ENCODE measurements at regions not wholly inside any gene's neighbourhood (a gene's known extent, or its start where the extent isn't known, plus 50 kb on each side); places are given as distances from the start of the nearest gene placed in this dataset.

GRCh38 chr6:134813146-134813545 lies 136.8 kb downstream of the ALDH8A1 start (continued):
- TF ChIP-seq, protein P1, sequence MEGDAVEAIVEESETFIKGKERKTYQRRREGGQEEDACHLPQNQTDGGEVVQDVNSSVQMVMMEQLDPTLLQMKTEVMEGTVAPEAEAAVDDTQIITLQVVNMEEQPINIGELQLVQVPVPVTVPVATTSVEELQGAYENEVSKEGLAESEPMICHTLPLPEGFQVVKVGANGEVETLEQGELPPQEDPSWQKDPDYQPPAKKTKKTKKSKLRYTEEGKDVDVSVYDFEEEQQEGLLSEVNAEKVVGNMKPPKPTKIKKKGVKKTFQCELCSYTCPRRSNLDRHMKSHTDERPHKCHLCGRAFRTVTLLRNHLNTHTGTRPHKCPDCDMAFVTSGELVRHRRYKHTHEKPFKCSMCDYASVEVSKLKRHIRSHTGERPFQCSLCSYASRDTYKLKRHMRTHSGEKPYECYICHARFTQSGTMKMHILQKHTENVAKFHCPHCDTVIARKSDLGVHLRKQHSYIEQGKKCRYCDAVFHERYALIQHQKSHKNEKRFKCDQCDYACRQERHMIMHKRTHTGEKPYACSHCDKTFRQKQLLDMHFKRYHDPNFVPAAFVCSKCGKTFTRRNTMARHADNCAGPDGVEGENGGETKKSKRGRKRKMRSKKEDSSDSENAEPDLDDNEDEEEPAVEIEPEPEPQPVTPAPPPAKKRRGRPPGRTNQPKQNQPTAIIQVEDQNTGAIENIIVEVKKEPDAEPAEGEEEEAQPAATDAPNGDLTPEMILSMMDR (IDR thresholded peaks at IDR 0.05; ENCODE audit: control extremely low read depth in 1 of 3, insufficient read depth in 1 of 3, low read depth in 1 of 3, low read length in 3 of 3): no peak
- no peak for TF ChIP-seq TAF1 (IDR thresholded peaks at IDR 0.05; ENCODE audit: low read depth, low read length)
- TF ChIP-seq, protein P2, sequence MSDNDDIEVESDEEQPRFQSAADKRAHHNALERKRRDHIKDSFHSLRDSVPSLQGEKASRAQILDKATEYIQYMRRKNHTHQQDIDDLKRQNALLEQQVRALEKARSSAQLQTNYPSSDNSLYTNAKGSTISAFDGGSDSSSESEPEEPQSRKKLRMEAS (IDR thresholded peaks at IDR 0.05): no peak
- no peak for TF ChIP-seq USF2 (IDR thresholded peaks at IDR 0.05; ENCODE audit: low read length)
- TF ChIP-seq CEBPB (IDR thresholded peaks at IDR 0.05; ENCODE audit: low read depth, low read length): no peak
- no peak for TF ChIP-seq SIRT6 (IDR thresholded peaks at IDR 0.05; ENCODE audit: low read length)
- no peak for TF ChIP-seq CHD1 (IDR thresholded peaks at IDR 0.05; ENCODE audit: low read depth, low read length)
- TF ChIP-seq EGR1 (IDR thresholded peaks at IDR 0.05; ENCODE audit: borderline replicate concordance, low read depth, low read length): no peak
